Activated T-helper 1 cell treated with anti-CD3 and anti-CD28 coated beads, Interleukin-12 subunit alpha, Interleukin-12 subunit beta, Interleukin-2, Interleukin-4 antibody, amounts not matched to agents 30 ng/mL and 10 ng/mL and 1 ng/mL, durations not matched to agents 14 hours and 24 hours and 36 hours (primary cell): ENCODE measurements at regions not wholly inside any gene's neighbourhood (a gene's known extent, or its start where the extent isn't known, plus 50 kb on each side); places are given as distances from the start of the nearest gene placed in this dataset.
"Not testable (repeated sequence)": the region's sequence is repeated elsewhere in the genome, so short reads cannot be mapped to it uniquely, and the experiment has no call there.

Source experiments
- DNase-seq: peaks from one replicate; pipeline ENCODE4 v3.0.0; 2021; ENCODE audit warnings: low spot score
- H3K27ac Mint-ChIP-seq: one replicate; pipeline ENCODE4 v1.8.0; 2021; ENCODE audit warnings: mild to moderate bottlenecking, mixed read lengths
- H3K27me3 Mint-ChIP-seq: one replicate; pipeline ENCODE4 v1.8.0; 2022; ENCODE audit warnings: mild to moderate bottlenecking, moderate library complexity, mixed read lengths; ENCODE audit not compliant: insufficient read depth
- H3K36me3 Mint-ChIP-seq: one replicate; pipeline ENCODE4 v1.8.0; 2021; ENCODE audit warnings: low read depth, mixed read lengths
- H3K4me1 Mint-ChIP-seq: one replicate; pipeline ENCODE4 v1.8.0; 2021; ENCODE audit warnings: low read depth, mixed read lengths
- H3K4me3 Mint-ChIP-seq: one replicate; pipeline ENCODE4 v1.8.0; 2021; ENCODE audit warnings: mild to moderate bottlenecking, moderate library complexity, mixed read lengths
- H3K9me3 Mint-ChIP-seq: one replicate; pipeline ENCODE4 v1.8.0; 2021; ENCODE audit warnings: mixed read lengths
- intact Hi-C: fragments of 100-400 bp; cut with micrococcal nuclease; formaldehyde crosslinking; loops from one replicate; pipeline ENCODE4 v1.15.1; 2024

- no peak for DNase-seq
- Mint-ChIP-seq H3K4me1 (no peaks in the 10 kb centered on the region), H3K9me3 (peaks cover 3% of the 10 kb centered on the region), H3K27me3 (no peaks in the 10 kb centered on the region), H3K36me3 (no peaks in the 10 kb centered on the region), H3K4me3 (no peak overlapping the region), H3K27ac (no peak overlapping the region)
- intact Hi-C loops: no loop called here
Observed at GRCh38 chr7:89989454-89989853, 164.8 kb upstream of the STEAP1 start.

GRCh38 chr7:89994483-89994882, 159.8 kb upstream of the STEAP1 start:
- H3K4me1 Mint-ChIP-seq: no peaks in the 10 kb centered on the region
- H3K9me3 Mint-ChIP-seq: peaks cover 3% of the 10 kb centered on the region
- H3K27ac Mint-ChIP-seq: no peak overlapping the region
- H3K4me3 Mint-ChIP-seq: no peak overlapping the region
- no peaks in the 10 kb centered on the region for H3K36me3 Mint-ChIP-seq
- DNase-seq: no peak
- intact Hi-C loops: no loop called here
- no peaks in the 10 kb centered on the region for H3K27me3 Mint-ChIP-seq

GRCh38 chr7:89998554-89998953, 155.7 kb upstream of the STEAP1 start:
- no peaks in the 10 kb centered on the region for H3K9me3 Mint-ChIP-seq
- H3K27me3 Mint-ChIP-seq: no peaks in the 10 kb centered on the region

GRCh38 chr7:90005836-90006235, 148.4 kb upstream of the STEAP1 start:
- Mint-ChIP-seq H3K27ac (no peak overlapping the region), H3K27me3 (no peaks in the 10 kb centered on the region), H3K9me3 (no peaks in the 10 kb centered on the region), H3K4me1 (no peaks in the 10 kb centered on the region), H3K36me3 (no peaks in the 10 kb centered on the region), H3K4me3 (no peak overlapping the region)
- intact Hi-C loops: no loop called here
- DNase-seq: no peak

More at GRCh38 chr7:89998554-89998953, 155.7 kb upstream of the STEAP1 start:
- intact Hi-C loops: no loop called here
- no peaks in the 10 kb centered on the region for H3K36me3 Mint-ChIP-seq
- H3K4me3 Mint-ChIP-seq: no peak overlapping the region
- DNase-seq: no peak
- no peaks in the 10 kb centered on the region for H3K4me1 Mint-ChIP-seq
- H3K27ac Mint-ChIP-seq: no peak overlapping the region

GRCh38 chr7:90007001-90007654, 147.1 kb upstream of the STEAP1 start:
- H3K36me3 Mint-ChIP-seq: no peaks in the 10 kb centered on the region
- no peaks in the 10 kb centered on the region for H3K27me3 Mint-ChIP-seq
- H3K4me3 Mint-ChIP-seq: no peak overlapping the region
- DNase-seq: no peak
- H3K27ac Mint-ChIP-seq: no peak overlapping the region
- no peaks in the 10 kb centered on the region for H3K9me3 Mint-ChIP-seq
- intact Hi-C loops: no loop called here
- H3K4me1 Mint-ChIP-seq: no peaks in the 10 kb centered on the region

GRCh38 chr7:90007831-90008230, 146.4 kb upstream of the STEAP1 start:
- DNase-seq: no peak
- H3K4me3 Mint-ChIP-seq: no peak overlapping the region

GRCh38 chr7:90022213-90022612, 132.1 kb upstream of the STEAP1 start:
- no peak for DNase-seq
- no peak overlapping the region for H3K27ac Mint-ChIP-seq
- no peaks in the 10 kb centered on the region for H3K27me3 Mint-ChIP-seq
- intact Hi-C loops: no loop called here
- H3K4me3 Mint-ChIP-seq: no peak overlapping the region
- no peaks in the 10 kb centered on the region for H3K4me1 Mint-ChIP-seq
- H3K9me3 Mint-ChIP-seq: no peaks in the 10 kb centered on the region
- no peaks in the 10 kb centered on the region for H3K36me3 Mint-ChIP-seq

More at GRCh38 chr7:90007831-90008230, 146.4 kb upstream of the STEAP1 start:
- H3K27ac Mint-ChIP-seq: no peak overlapping the region
- H3K27me3 Mint-ChIP-seq: no peaks in the 10 kb centered on the region
- no peaks in the 10 kb centered on the region for H3K4me1 Mint-ChIP-seq
- intact Hi-C loops: no loop called here
- H3K9me3 Mint-ChIP-seq: no peaks in the 10 kb centered on the region
- no peaks in the 10 kb centered on the region for H3K36me3 Mint-ChIP-seq

GRCh38 chr7:90025771-90026170, 128.5 kb upstream of the STEAP1 start:
- intact Hi-C loops: no loop called here
- no peaks in the 10 kb centered on the region for H3K27me3 Mint-ChIP-seq
- no peaks in the 10 kb centered on the region for H3K4me1 Mint-ChIP-seq
- DNase-seq: no peak
- no peaks in the 10 kb centered on the region for H3K36me3 Mint-ChIP-seq
- no peak overlapping the region for H3K4me3 Mint-ChIP-seq
- no peak overlapping the region for H3K27ac Mint-ChIP-seq
- H3K9me3 Mint-ChIP-seq: no peaks in the 10 kb centered on the region

GRCh38 chr7:90033850-90034249, 120.4 kb upstream of the STEAP1 start:
- no peak for DNase-seq
- no peaks in the 10 kb centered on the region for H3K36me3 Mint-ChIP-seq
- intact Hi-C loops: no loop called here
- H3K9me3 Mint-ChIP-seq: no peaks in the 10 kb centered on the region
- no peaks in the 10 kb centered on the region for H3K27me3 Mint-ChIP-seq
- no peak overlapping the region for H3K4me3 Mint-ChIP-seq
- H3K4me1 Mint-ChIP-seq: no peaks in the 10 kb centered on the region
- H3K27ac Mint-ChIP-seq: no peak overlapping the region

- Mint-ChIP-seq H3K4me1 (no peaks in the 10 kb centered on the region), H3K27me3 (peaks cover 2% of the 10 kb centered on the region), H3K36me3 (no peaks in the 10 kb centered on the region), H3K9me3 (no peaks in the 10 kb centered on the region), H3K27ac (no peak overlapping the region), H3K4me3 (no peak overlapping the region)
- intact Hi-C loops: no loop called here
- DNase-seq: no peak
Observed at GRCh38 chr7:90053094-90053493, 101.2 kb upstream of the STEAP1 start.

GRCh38 chr7:90061077-90061476, 93.2 kb upstream of the STEAP1 start:
- Mint-ChIP-seq H3K9me3 (no peaks in the 10 kb centered on the region), H3K4me1 (no peaks in the 10 kb centered on the region), H3K27me3 (no peaks in the 10 kb centered on the region), H3K27ac (no peak overlapping the region), H3K36me3 (no peaks in the 10 kb centered on the region), H3K4me3 (no peak overlapping the region)
- no peak for DNase-seq
- intact Hi-C loops: no loop called here

- H3K36me3 Mint-ChIP-seq: no peaks in the 10 kb centered on the region
Observed at GRCh38 chr7:90064370-90064769, 89.9 kb upstream of the STEAP1 start.

GRCh38 chr7:90067171-90067570, 87.1 kb upstream of the STEAP1 start:
- intact Hi-C loops: no loop called here
- H3K27ac Mint-ChIP-seq: no peak overlapping the region
- H3K27me3 Mint-ChIP-seq: peaks cover 2% of the 10 kb centered on the region
- H3K4me1 Mint-ChIP-seq: no peaks in the 10 kb centered on the region
- no peaks in the 10 kb centered on the region for H3K36me3 Mint-ChIP-seq
- no peak for DNase-seq
- no peaks in the 10 kb centered on the region for H3K9me3 Mint-ChIP-seq
- H3K4me3 Mint-ChIP-seq: no peak overlapping the region

More at GRCh38 chr7:90064370-90064769, 89.9 kb upstream of the STEAP1 start:
- H3K27me3 Mint-ChIP-seq: no peaks in the 10 kb centered on the region
- no peak overlapping the region for H3K27ac Mint-ChIP-seq
- H3K4me1 Mint-ChIP-seq: no peaks in the 10 kb centered on the region
- DNase-seq: no peak
- H3K4me3 Mint-ChIP-seq: no peak overlapping the region
- intact Hi-C loops: no loop called here
- H3K9me3 Mint-ChIP-seq: no peaks in the 10 kb centered on the region

- DNase-seq, H3K27ac Mint-ChIP-seq, H3K27me3 Mint-ChIP-seq, intact Hi-C loops, H3K36me3 Mint-ChIP-seq, H3K4me1 Mint-ChIP-seq, H3K4me3 Mint-ChIP-seq, H3K9me3 Mint-ChIP-seq: not testable (repeated sequence)
Observed at GRCh38 chr7:90070238-90070637, 84.0 kb upstream of the STEAP1 start.
